GM18507 (cell line): ENCODE measurements at regions not wholly inside any gene's neighbourhood (a gene's known extent, or its start where the extent isn't known, plus 50 kb on each side); places are given as distances from the start of the nearest gene placed in this dataset.

ENCODE experiments used
- DNase-seq: peaks from one replicate; pipeline ENCODE4 v3.0.0; 2011; ENCODE audit warnings: low read depth; ENCODE audit not compliant: insufficient read length; ENCODE audit errors: extremely low spot score
- FAIRE-seq: peaks from 2 replicates; lab custom pipeline; 2011; peaks lifted over from hg19 to GRCh38; lab: Jason Lieb, UNC

GRCh38 chr6:40315060-40315459 lies 272.1 kb downstream of the LRFN2 start:
- DNase-seq (no peak), FAIRE-seq (no peak)

- no peak for FAIRE-seq
Measured at GRCh38 chr6:40313582-40313981, 273.6 kb downstream of the LRFN2 start.

DNA sequence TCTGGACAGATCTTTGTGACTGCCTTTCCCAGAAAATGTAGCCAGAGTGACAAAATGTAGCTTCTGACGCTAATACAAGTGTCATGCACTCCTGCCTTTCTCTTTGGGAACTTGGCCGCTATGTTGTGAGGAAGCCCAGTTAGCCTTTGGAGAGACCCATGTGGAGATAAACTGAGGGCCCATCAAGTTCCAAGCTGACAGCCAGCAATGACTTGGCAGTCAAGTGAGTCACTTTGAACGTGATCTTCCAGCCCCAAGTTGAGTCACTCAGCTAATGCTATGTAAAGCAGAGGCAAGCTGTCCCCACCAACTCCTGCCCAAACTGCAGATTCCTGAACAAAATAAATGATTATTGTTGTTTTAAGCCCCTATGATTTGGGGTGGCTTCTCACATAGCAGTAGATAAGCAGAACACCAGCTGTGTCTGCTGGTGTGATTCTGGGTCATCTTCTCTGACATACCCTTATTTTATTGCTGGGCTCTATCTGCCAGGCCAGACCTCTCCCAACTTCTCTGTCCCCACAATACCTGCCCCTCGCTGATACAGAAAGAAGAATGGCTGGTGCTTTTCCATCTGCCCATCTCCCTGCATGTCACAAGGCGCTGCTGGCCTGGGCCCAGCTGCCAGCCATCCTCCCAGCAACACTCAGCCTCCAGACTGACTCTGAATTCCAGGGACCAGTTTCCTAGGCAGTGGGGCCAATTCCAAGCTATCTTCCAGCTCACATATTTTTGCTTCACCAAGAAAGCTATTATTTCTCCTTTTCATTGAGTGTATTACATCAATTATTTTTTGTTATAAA lies 274.8 kb downstream of the LRFN2 start:
- DNase-seq, result no peak
- no peak for FAIRE-seq

More at GRCh38 chr6:40313582-40313981, 273.6 kb downstream of the LRFN2 start:
- DNase-seq, result no peak

GRCh38 chr6:40308533-40309306 lies 278.4 kb downstream of the LRFN2 start:
- FAIRE-seq, result peak; percentile 78
- peak; percentile 33 for DNase-seq

GRCh38 chr6:40307712-40308111 lies 279.5 kb downstream of the LRFN2 start:
- FAIRE-seq, result no peak

GRCh38 chr6:40302856-40303454 lies 284.2 kb downstream of the LRFN2 start:
- no peak for DNase-seq
- FAIRE-seq, result no peak

More at GRCh38 chr6:40307712-40308111, 279.5 kb downstream of the LRFN2 start:
- no peak for DNase-seq

DNA sequence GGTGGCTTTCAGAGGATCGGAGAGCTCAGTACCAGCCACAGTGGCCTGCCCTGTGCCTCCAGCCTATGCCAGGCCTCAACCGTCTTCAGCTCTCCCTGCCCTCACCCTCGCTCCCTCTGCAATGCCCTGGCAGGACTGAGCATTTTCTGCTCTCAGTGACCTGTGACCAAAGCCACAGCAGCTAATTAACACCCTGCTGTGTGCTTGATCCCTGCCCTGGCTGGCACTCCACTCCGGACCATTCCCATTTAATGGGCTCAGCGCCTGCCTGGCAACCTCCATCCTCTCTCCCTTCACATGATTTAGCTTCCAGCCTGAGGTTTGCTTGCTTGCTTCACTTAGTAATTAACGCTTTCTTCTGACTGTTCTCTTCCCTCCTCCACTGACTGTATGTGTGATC lies 287.5 kb downstream of the LRFN2 start:
- DNase-seq, result no peak
- FAIRE-seq, result no peak

DNA sequence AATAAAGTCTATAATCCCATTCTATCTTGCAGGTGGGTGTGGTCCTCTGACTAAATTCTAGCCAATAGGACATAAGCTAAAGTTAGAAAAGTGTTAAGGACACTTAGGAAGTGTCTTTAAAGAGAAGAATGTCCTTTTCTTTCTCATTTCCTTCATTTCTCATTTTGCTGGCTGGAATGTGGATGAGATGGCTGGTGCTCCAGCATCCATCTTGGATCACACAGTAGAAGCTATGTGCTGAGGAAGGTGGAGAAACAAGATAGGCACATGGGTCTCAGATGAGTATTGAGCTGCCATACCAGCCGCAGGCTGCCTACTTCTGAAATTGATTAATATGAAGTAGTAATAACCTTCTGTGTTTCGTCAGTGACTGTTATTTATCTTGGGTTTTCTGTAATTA lies 289.0 kb downstream of the LRFN2 start:
- FAIRE-seq, result no peak

GRCh38 chr6:40295251-40295950 lies 291.8 kb downstream of the LRFN2 start:
- no peak for FAIRE-seq
- no peak for DNase-seq

More for the DNA sequence above, 289.0 kb downstream of the LRFN2 start:
- DNase-seq, result no peak

DNA sequence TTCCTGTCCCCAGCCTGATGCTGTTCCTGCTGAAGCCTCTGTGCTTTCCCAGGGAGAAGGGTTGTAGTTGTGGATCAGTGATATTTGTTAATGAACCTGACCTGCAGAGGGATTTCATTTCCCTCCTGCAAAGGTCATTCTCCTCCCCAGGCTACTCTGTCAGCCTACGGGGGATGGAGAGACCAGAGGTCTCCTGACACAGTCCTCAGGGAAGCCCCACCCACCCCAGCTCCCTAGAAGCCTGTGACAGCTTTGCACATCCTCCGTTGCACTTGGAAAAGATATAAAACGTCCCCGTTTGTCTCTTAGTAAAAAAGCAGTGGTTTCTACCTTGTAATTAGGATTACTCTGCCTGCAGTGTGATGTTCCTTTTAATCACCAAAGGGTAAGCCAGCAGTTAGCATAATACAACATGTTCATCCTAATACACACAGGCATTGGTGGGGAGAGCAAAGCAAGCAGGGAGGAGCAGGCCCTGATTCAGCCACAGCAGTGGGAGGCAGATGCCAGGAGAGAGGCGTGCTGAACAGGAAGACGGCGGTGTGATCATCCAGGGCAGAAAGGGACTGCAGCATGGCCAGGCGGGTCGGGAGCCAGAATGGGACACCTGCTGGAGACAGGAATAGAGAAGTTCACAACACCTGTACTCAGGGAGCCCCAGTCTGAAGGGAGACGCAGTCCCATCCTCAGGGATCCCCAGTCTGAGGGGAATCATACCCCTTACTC lies 293.5 kb downstream of the LRFN2 start:
- no peak for DNase-seq
- no peak for FAIRE-seq

DNA sequence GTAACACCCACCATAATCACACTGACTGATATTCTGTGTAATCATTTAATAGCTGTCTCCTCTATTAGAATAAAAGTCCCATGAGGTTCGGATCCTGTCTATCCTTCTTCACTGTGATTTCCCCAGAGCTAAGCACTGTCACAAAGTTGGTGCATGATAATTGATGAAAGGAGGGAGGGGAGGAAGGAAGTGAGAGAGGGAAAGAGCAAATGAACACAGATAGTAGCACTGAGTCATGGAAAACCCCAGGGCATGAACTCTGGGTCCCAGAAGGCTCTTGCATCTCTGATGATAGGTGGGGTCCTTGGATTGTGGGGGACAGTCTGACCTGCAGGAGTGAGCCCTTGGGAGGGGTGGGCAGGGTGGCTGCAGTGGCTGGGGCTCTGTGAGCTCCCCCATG lies 294.1 kb downstream of the LRFN2 start:
- DNase-seq, result no peak
- no peak for FAIRE-seq

GRCh38 chr6:40290816-40291215 lies 296.3 kb downstream of the LRFN2 start:
- DNase-seq, result no peak
- FAIRE-seq, result no peak

GRCh38 chr6:40288919-40289318 lies 298.2 kb downstream of the LRFN2 start:
- no peak for DNase-seq
- FAIRE-seq, result no peak

GRCh38 chr6:40287296-40287850 lies 299.8 kb downstream of the LRFN2 start:
- DNase-seq, result no peak
- FAIRE-seq, result no peak

DNA sequence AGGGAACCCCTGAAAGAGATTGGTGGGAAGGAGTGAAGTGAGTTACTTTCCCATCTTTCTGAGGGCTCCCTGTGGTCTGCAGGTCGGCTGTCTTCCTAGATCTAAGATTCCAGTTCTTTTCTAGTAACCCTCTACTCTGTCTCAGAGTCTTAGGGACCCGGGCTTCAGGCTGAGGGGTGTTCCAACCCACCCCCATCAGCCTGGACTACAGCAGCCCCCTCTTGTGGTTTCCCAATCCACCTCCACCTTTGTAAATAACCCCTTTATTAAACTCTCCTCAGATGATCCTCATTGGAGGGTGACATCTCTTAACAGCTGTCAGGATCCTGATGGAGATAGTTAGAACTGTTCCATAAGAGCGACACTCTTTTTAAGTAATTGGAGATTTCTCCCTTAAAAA lies 300.4 kb downstream of the LRFN2 start:
- no peak for DNase-seq
- no peak for FAIRE-seq

DNA sequence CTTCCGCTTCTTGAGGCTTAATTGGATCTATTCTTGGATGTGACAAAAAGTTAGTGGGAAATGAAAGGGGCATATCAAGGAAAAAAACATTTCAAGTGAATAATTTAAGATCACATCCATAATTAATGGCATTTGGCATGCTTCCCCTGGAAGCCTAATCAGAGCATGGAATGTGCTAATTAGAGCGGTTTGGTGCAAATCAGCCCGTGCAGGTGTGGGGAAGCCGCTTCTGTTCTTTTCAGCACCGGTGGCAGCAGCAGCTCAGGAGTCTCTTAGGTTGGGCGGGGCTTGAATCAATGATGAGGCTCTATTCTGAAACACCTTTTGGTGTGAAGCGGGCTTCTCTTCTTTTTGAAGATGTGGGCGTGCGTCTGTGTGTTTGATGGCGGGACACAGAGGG lies 301.2 kb downstream of the LRFN2 start:
- DNase-seq, result no peak
- FAIRE-seq, result no peak

- no peak for FAIRE-seq
Measured at GRCh38 chr6:40285535-40285934, 301.6 kb downstream of the LRFN2 start.

GRCh38 chr6:40282986-40283385 lies 304.2 kb downstream of the LRFN2 start:
- no peak for FAIRE-seq
- no peak for DNase-seq

More at GRCh38 chr6:40285535-40285934, 301.6 kb downstream of the LRFN2 start:
- DNase-seq, result no peak

DNA sequence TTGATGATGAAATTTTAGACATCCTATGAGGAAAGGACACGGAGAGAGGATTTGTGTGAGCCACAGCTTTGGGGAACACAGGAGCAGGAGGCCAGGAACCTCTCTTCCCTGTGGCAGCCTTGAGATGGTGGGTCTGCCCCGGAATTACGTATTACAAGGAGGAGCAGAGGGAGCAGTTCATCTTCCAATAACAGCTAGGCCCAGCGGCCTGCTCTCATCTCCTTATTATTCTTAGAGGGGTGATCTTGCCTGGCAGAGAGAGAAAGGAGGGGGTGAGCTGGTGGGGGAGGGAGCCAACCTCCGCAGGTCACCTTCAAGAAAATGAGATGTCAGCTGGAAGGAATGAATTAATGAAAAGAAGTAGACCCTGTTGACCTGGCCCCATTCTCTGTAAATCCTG lies 305.8 kb downstream of the LRFN2 start:
- DNase-seq (no peak), FAIRE-seq (no peak)
